K562 (cell line): ENCODE measurements at regions not wholly inside any gene's neighbourhood (a gene's known extent, or its start where the extent isn't known, plus 50 kb on each side); places are given as distances from the start of the nearest gene placed in this dataset.
"Not testable (repeated sequence)": the region's sequence is repeated elsewhere in the genome, so short reads cannot be mapped to it uniquely, and the experiment has no call there.

ENCODE experiments used
- ATAC-seq: fragments of 200-7000 bp; cut with Tn5 transposase; 3 replicates; pipeline ENCODE4 v1.9.1; 2020; ENCODE audit warnings: moderate library complexity
- BruUV-seq: library from RNA; stranded (reverse); fragments of 400-500 nt; replicated peaks from 2 replicates; lab custom pipeline; 2021; lab: Mats Ljungman, UMichigan
- CTCF ChIA-PET: fragments of 300-600 bp; formaldehyde crosslinking; extraction: SDS; loops from one replicate; lab custom pipeline; 2021; ENCODE audit warnings: low intra/inter-chr PET ratio; lab: Yijun Ruan, JAX
- POLR2A ChIA-PET: fragments of 300-600, 350-650 bp; sonication (Branson Sonifier 250); formaldehyde crosslinking; extraction: SDS; loops from one replicate; lab custom pipeline; 2021; ENCODE audit warnings: antibody characterized with exemption, inconsistent platforms; lab: Yijun Ruan, JAX
- DNase-seq, 4 experiments: peaks; one replicate each; pipeline versions ENCODE4 v3.0.0 to v3.0.0-alpha.2; 2011 to 2018; ENCODE audit warnings: low spot score in 3 of 4, mixed read lengths in 3 of 4; ENCODE audit errors: extremely low read depth in 1 of 4
- FAIRE-seq: peaks from 2 replicates; lab custom pipeline; 2011; peaks lifted over from hg19 to GRCh38; lab: Jason Lieb, UNC
- H2AFZ ChIP-seq: 2 replicates; pipeline ENCODE4 v1.6.0; 2011; ENCODE audit warnings: low read depth, low read length, control low read depth, inconsistent platforms
- H3K27ac ChIP-seq: fragments of 200-600 bp; 3 replicates; pipeline ENCODE4 v1.8.0; 2011; ENCODE audit warnings: low read depth, mild to moderate bottlenecking, control low read depth, inconsistent platforms, low read length, moderate library complexity, mixed read lengths; ENCODE audit errors: extremely low read depth
- H3K27me3 ChIP-seq, 2 experiments: fragments of 300-600 bp in 1 of 2; 2 replicates in 1 of 2; 3 replicates in 1 of 2; pipeline versions ENCODE4 v1.6.0 to v1.8.0; 2011; ENCODE audit warnings: inconsistent platforms in 2 of 2, low read length in 2 of 2, mild to moderate bottlenecking in 1 of 2, mixed read lengths in 1 of 2, moderate library complexity in 1 of 2; ENCODE audit not compliant: control insufficient read depth in 2 of 2, insufficient read depth in 2 of 2
- H3K36me3 ChIP-seq: fragments of 300-600 bp; 3 replicates; pipeline ENCODE4 v1.8.0; 2011; ENCODE audit warnings: mild to moderate bottlenecking, low read length, inconsistent platforms; ENCODE audit not compliant: control insufficient read depth, insufficient read depth
- H3K4me1 ChIP-seq, 2 experiments: fragments of 200-600 bp in 1 of 2; replicated peaks in 1 of 2; 2 replicates in 1 of 2; 3 replicates in 1 of 2; pipeline versions ENCODE4 v1.5.1 to v1.8.0; 2011; ENCODE audit warnings: inconsistent platforms in 2 of 2, low read length in 2 of 2, mild to moderate bottlenecking in 1 of 2, mixed read lengths in 1 of 2, moderate library complexity in 1 of 2; ENCODE audit not compliant: control insufficient read depth in 2 of 2, insufficient read depth in 2 of 2
- H3K4me2 ChIP-seq: 2 replicates; pipeline ENCODE4 v1.6.1; 2011; ENCODE audit warnings: low read length, control low read depth, inconsistent platforms, mixed read lengths; ENCODE audit not compliant: insufficient read depth
- H3K4me3 ChIP-seq: fragments of 200-600 bp; sonication (generic), shearing (Covaris generic); 2 replicates; pipeline ENCODE4 v1.5.1; 2016; ENCODE audit warnings: control low read depth, inconsistent platforms
- H3K79me2 ChIP-seq: fragments of 200-600 bp; 3 replicates; pipeline ENCODE4 v1.8.0; 2011; ENCODE audit warnings: low read length, inconsistent platforms; ENCODE audit not compliant: control insufficient read depth, insufficient read depth
- H3K9ac ChIP-seq, 2 experiments: 2 replicates each; pipeline versions ENCODE4 v1.6.0 to v1.6.1; 2011; ENCODE audit warnings: low read depth in 2 of 2, low read length in 2 of 2, control low read depth in 1 of 2, inconsistent platforms in 1 of 2, mild to moderate bottlenecking in 1 of 2, mixed read lengths in 1 of 2; ENCODE audit not compliant: insufficient read depth in 1 of 2
- H3K9me1 ChIP-seq: one replicate; pipeline ENCODE4 v1.6.0; 2011; ENCODE audit warnings: inconsistent platforms, mild to moderate bottlenecking, low read length, moderate library complexity; ENCODE audit not compliant: control insufficient read depth, insufficient read depth
- H3K9me3 ChIP-seq: replicated peaks from 2 replicates; pipeline ENCODE4 v1.5.1; 2011; ENCODE audit warnings: low read depth, low read length, inconsistent platforms; ENCODE audit not compliant: control insufficient read depth, insufficient read depth
- H4K20me1 ChIP-seq: replicated peaks from 2 replicates; pipeline ENCODE4 v1.6.1; 2011; ENCODE audit warnings: low read length, inconsistent platforms, mixed read lengths; ENCODE audit not compliant: control insufficient read depth, insufficient read depth
- PRMT5 ChIP-seq: sonication (generic); formaldehyde crosslinking; IDR thresholded peaks from 2 replicates; pipeline ENCODE4 v1.5.0; 2020; ENCODE audit warnings: missing genetic modification reagents
- SMAD2 ChIP-seq: fragments of 150-350 bp; IDR thresholded peaks from 2 replicates; pipeline ENCODE4 v1.6.1; 2014; ENCODE audit warnings: low read depth, mild to moderate bottlenecking, low read length
- ZNF766 ChIP-seq: fragments of 200-800 bp; sonication (Bioruptor generic); conservative IDR thresholded peaks from 2 replicates; pipeline ENCODE4 v1.6.1; 2016; ENCODE audit warnings: missing genetic modification characterization, missing compliant biosample characterization
- WGBS: fragments of 100-300 bp; shearing (Covaris generic); methylation state at CpG from one replicate; pipeline ENCODE4 v1.1.6; 2016; ENCODE audit warnings: low coverage, mixed read lengths; ENCODE audit not compliant: insufficient coverage; ENCODE audit errors: missing lambda C conversion rate; 5-methylcytosine and 5-hydroxymethylcytosine counted together
- in situ Hi-C: fragments of 300-500 bp; cut with MboI; formaldehyde crosslinking; loops from 4 replicates; pipeline ENCODE4 v1.15.0; 2018; ENCODE audit warnings: inconsistent platforms, mixed read lengths
- intact Hi-C: fragments of 100-400 bp; cut with micrococcal nuclease; formaldehyde crosslinking; loops from 2 replicates; pipeline ENCODE4 v1.14.2; 2022
- TF ChIP-seq, protein P1 (sequence below): IDR thresholded peaks from 2 replicates; pipeline ENCODE4 v1.6.1; 2014; ENCODE audit warnings: antibody characterized with exemption

DNA sequence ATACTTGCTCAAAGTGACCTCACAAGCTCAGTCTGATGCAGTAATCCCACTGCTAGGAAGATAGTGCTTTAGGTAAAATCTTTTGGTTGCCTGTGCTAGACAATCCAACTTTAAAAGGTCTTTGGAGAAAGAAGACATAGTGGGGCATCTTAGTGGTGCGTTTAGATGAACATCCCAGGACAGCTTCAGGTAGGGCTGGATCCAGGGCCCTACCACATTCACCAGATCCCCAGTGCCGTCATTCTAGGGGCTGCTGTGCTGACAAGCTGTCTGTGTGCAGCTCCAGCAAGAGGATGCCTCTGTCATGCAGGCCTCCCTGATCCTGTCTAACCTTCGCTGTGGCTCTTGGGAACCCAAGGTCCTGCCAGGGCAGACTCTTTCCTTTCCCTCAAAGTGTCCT is 100.7 kb upstream of the EIF5 start (continued):
- TF ChIP-seq, protein P1, sequence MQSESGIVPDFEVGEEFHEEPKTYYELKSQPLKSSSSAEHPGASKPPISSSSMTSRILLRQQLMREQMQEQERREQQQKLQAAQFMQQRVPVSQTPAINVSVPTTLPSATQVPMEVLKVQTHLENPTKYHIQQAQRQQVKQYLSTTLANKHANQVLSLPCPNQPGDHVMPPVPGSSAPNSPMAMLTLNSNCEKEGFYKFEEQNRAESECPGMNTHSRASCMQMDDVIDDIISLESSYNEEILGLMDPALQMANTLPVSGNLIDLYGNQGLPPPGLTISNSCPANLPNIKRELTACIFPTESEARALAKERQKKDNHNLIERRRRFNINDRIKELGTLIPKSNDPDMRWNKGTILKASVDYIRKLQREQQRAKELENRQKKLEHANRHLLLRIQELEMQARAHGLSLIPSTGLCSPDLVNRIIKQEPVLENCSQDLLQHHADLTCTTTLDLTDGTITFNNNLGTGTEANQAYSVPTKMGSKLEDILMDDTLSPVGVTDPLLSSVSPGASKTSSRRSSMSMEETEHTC, result no peak
- no peak for TF ChIP-seq PRMT5 (CRISPR knock-in tag)
- no peak for TF ChIP-seq ZNF766 (CRISPR knock-in tag)
- no peak for TF ChIP-seq SMAD2
- TF ChIP-seq, all 486 proteins: peak for 0

GRCh38 chr14:103234826-103235225 is 99.2 kb upstream of the EIF5 start:
- CTCF ChIA-PET, result not testable (repeated sequence)

DNA sequence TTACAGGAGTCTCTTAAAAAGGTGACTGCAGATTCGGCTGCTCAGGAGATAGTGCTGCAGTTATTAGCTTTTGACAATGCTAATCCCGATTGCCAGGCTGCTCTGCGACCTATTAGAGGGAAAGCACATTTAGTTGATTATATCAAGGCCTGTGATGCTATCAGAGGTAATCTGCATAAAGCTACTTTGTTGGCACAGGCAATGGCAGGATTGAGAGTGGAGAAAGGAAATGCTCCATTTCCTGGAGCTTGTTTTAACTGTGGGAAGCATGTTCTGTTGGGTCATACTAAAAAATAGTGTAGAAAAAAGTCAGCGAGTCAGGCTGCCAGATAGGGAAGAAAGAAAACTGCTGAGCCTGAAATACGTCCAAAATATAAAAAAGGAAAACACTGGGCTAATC is 98.5 kb upstream of the EIF5 start:
- H3K4me3 ChIP-seq, H2AFZ ChIP-seq, ATAC-seq, H3K79me2 ChIP-seq, H3K9me1 ChIP-seq, DNase-seq, H3K27me3 ChIP-seq, BruUV-seq, H4K20me1 ChIP-seq, FAIRE-seq, H3K9ac ChIP-seq, H3K36me3 ChIP-seq, H3K9me3 ChIP-seq, CTCF ChIA-PET, H3K27ac ChIP-seq, intact Hi-C loops, H3K4me2 ChIP-seq, in situ Hi-C loops: not testable (repeated sequence)
- POLR2A ChIA-PET, result interaction anchor here (1.1 to 1.4 kb wide), 2 partner anchors 9 kb away, joined by 3 to 6 read pairs; no protein-coding TSS in a partner anchor
- H3K4me1 ChIP-seq, result peaks cover 0 to 26% of the 10 kb centered on the region in 2 experiments; a peak in 2 of 5 replicates
- WGBS, result 4% methylated on average over 5 of the region's 5 CpGs

More at GRCh38 chr14:103234826-103235225, 99.2 kb upstream of the EIF5 start:
- H3K9me1 ChIP-seq, H3K36me3 ChIP-seq, H3K4me2 ChIP-seq, H2AFZ ChIP-seq, H3K27ac ChIP-seq, intact Hi-C loops, in situ Hi-C loops, FAIRE-seq, H3K79me2 ChIP-seq, ATAC-seq, H3K9ac ChIP-seq, BruUV-seq, H4K20me1 ChIP-seq, H3K9me3 ChIP-seq, H3K27me3 ChIP-seq, DNase-seq, H3K4me3 ChIP-seq: not testable (repeated sequence)
- H3K4me1 ChIP-seq, result peaks cover 0 to 31% of the 10 kb centered on the region in 2 experiments; a peak in 2 of 5 replicates
- WGBS, result 37% methylated on average over 8 of the region's 9 CpGs
- POLR2A ChIA-PET, result interaction anchor here (1.1 to 1.4 kb wide), 2 partner anchors 9 kb away, joined by 3 to 6 read pairs; no protein-coding TSS in a partner anchor
